Left hindlimb (tissue), 1 donor: ENCODE measurements at regions not wholly inside any gene's neighbourhood (a gene's known extent, or its start where the extent isn't known, plus 50 kb on each side); places are given as distances from the start of the nearest gene placed in this dataset.
"Not testable (repeated sequence)": the region's sequence is repeated elsewhere in the genome, so short reads cannot be mapped to it uniquely, and the experiment has no call there.

Experiments used
- DNase-seq: peaks from one replicate; pipeline ENCODE4 v3.0.0-alpha.2; 2018

GRCh38 chr10:63795094-63795860, 274.1 kb downstream of the REEP3 start:
- no peak for DNase-seq

- peak; percentile 81 for DNase-seq
These were observed 277.6 kb downstream of the REEP3 start for GRCh38 chr10:63798599-63799498.

DNA sequence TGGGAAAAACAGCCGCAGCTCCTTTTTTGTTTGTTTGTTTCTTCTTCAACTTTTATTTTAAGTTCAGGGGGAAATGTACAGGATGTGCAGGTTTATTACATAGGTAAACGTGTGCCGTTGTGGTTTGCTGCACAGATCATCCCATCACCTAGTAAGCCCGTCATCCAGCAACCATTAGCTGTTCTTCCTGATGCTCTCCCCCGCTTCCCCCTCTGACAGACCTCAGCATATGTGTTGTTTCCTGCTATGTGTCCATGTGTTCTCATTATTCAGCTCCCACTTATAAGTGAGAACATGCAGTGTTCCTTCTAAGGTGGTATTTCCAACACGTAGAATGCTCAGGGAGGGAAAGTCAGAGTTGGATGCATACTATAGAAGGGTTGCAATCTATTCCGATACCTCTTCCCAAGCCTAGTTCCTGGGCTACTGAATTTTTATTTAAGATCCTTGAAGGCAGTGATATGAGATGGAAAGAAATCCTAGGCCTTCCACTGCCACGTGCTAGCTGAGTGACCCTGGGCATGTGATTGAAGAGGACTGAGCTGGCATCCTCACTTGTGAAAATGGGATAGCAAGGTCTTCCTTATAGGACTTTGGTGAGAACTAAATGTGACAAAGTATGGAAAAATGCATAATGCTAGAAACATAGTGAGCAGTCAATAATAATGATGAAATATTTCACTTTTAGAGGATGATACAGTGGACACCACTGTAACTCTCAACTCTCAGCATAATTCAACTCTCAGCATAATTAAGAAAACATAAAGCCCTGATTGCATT, 278.5 kb downstream of the REEP3 start:
- DNase-seq: no peak

DNA sequence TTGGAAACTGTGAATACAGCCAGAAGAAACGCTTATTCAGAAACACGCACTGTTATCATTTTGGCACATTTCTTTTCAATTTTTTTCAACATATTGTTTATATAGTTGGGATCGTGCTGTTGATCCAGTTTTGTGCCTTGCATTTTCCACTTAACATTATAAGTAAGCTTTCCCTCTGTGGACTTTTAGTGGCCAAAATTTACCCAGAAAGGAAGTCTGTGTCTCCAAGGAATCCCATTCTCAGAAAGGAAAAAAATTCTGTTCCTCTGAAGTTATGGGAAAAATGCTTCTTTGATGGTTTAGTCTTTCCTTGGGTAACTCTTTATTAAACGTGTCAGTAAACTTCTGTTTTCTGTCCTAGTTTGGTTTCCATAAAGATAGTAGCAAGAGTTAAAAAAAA, 280.0 kb downstream of the REEP3 start:
- no peak for DNase-seq

DNA sequence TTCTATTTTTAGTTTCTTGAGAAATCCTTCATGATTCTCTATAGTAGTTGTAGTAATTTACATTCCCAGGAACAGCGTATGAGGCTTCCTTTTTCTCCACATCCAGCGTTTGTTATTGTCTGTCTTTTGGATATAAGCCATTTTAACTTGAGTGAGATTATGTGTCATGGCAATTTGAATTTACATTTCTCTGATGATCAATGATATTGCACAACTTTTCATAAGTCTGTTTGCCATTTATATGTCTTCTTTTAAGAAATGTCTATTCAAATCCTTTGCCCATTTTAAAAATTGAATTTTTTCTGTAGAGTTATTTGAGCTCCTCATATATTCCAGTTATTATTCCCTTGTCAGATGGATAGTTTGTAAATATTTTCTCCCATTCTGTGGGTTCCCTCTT, 285.1 kb downstream of the REEP3 start:
- no peak for DNase-seq

DNA sequence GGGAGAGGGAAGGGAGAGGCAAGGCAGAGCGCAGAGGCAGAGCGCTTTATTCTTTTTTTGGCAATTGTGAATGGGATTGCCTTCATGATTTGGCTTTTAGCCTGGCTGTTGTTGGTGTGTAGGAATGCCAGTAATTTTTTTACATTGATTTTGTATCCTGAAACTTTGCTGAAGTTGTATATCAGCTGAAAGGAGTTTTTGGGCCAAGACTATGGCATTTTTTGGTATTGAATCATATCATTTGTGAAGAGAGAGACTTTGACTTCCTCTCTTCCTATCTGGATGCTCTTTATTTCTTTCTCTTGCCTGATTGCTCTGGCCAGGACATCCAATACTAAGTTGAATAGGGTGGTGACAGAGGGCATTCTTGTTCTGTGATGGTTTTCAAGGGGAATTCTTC, 291.3 kb downstream of the REEP3 start:
- DNase-seq: no peak

GRCh38 chr10:63819753-63820329, 298.6 kb downstream of the REEP3 start:
- DNase-seq: peak; percentile 73

DNA sequence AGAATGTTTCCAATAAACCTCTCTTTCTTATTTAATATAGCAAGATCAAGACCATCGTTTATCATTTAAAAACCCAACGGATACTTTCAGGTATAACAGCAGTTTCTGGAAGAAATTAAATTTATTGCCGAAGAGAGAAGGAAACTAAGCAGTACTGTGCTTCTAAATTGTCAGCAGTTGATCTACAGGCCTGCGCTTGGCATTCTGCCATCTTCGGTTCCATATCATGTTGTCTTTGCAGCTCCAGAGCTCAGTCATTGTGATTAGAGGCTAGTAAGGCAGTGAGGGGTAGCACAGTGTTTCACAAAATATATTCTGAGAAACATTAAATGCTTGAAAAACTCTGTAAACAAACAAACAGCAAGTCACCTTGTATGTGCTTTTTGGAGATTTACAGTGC, 301.3 kb downstream of the REEP3 start:
- no peak for DNase-seq

DNA sequence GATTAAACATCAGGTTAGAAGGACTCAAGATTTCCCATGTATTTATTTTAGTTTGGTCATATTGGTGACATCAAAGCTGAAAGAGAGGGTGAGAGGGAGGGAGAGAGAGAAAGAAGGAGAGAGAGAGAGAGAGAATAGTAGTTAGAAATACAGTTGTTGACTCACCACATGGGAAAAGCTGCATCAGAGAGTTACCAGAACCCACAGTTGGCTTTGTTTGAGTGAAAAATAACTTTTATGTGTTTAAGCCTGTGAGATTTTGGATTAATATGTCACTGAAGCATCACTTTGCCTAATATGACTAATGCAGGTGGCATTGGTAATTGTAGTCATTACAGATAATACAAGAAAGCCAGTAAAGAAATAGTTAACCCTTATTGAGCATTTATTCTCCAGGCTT, 303.9 kb downstream of the REEP3 start:
- DNase-seq: no peak

DNA sequence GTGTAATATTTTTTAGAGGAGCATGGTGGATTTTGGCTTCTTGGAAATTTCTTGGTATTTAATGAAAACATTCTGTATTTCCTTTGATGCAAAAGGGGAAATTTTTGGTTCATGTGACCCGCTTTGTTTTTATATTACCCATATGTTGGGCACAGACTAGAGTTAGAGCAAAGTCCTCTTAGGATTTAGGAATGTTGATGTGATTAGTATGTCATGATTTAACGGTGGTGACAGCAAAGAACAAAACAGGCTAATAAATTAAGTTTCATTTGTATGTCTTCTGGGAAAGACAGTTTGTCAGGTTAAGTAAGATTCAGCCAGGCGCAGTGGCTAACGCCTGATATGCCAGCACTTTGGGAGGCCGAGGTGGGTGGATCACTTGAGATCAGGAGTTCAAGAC, 304.6 kb downstream of the REEP3 start:
- DNase-seq: no peak

GRCh38 chr10:63827018-63827417, 305.8 kb downstream of the REEP3 start:
- DNase-seq: not testable (repeated sequence)

GRCh38 chr10:63829020-63829419, 307.8 kb downstream of the REEP3 start:
- no peak for DNase-seq

GRCh38 chr10:63829573-63830149, 308.5 kb downstream of the REEP3 start:
- DNase-seq: no peak

- DNase-seq: no peak
These were observed 311.5 kb downstream of the REEP3 start for GRCh38 chr10:63832686-63833085.

DNA sequence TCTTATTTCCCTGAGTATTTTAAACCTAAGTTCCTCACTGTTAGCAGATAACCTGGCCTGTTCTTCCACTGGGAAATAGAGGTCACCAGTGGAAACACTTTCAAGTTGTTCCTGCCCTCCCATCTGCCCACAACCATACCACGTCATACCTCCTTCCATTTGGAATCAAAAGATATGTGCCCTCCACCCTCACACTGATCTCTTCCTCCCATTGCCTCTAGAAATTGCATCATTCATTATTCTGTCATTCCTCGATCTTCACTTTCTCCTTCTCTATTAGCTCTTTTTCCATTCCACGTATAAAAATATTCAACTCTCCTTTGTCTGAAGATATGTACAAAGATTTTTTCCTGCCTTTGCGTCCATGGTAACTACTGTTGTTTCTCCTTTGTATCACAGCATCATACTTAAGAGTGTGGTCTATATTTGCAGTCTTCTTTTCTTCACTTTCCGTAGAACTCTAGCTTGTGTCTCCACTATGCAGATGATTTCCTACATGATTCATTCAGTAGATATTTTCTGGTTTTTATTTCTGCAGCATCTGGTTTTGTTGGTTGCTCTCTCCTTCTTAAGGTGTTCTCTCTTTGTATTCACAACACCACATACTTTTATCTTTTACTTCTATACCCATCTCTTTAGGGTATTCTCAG, 312.3 kb downstream of the REEP3 start:
- DNase-seq: no peak

GRCh38 chr10:63836666-63837442, 315.7 kb downstream of the REEP3 start:
- DNase-seq: no peak

DNA sequence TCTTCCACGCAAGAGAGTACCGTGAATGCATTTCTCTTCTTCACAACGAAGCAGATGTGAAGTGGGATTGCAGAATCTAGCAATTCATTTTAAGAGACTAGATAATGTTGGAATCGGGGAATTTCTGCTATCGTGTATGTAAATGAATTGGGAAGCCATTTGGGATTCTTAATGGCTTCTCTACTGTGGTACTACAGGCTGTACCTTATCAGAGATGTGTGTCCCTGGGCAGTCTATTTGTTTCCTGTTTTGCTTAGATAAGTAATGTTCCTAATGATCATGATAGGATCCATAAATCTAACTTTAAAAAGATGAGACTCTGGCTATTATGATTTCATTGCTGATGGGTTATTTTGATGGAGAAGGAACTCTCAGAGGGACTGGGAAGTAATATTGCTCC, 320.6 kb downstream of the REEP3 start:
- no peak for DNase-seq

DNA sequence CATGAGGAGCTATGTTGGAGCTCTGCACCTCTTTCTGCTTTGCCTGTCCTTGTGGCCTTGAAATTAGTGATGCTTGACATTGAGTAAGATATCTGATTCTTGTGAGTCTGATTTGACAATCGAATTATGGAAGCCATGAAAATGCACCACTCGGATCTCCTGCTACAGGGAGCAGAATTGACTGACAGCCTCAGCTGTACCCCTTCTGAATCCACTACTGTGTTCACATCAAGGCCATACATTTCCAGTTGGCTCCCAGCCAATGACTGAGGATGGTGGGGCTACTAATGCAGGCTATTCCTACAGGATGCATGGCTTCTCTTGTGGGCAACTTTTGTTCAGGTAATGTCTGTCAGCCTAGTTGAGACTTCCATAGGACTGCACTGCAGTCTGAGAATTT, 321.9 kb downstream of the REEP3 start:
- no peak for DNase-seq

DNA sequence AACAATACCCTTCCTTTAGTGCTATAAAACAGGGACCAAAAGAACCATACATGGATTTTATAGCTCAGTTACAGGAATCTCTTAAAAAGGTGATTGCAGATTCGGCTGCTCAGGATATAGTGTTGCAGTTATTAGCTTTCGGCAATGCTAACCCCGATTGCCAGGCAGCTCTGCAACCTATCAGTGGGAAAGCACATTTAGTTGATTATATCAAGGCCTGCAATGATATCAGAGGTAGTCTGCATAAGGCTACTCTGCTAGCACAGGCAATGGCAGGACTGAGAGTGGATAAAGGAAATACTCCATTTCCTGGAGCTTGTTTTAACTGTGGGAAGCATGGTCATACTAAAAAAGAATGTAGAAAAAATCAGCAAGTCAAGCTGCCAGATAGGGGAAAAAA, 327.7 kb downstream of the REEP3 start:
- not testable (repeated sequence) for DNase-seq

DNA sequence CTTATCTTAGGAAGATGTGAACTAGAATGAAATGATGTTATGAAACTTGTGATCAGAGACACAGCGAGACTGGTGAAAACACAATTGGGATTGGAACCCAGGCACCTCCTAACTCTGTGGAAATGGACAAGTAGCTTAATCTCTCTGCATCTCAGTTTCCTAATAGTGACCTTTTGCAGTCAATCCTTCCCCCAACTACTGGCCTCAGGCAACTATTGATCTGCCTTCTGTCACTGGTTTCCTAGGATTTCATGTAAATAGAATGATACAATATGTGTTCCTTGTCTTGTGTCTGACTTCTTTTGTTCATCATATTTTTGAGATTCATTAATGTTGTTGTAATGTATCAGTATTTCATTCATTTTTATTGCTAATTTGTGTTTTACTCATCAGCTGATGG, 341.7 kb downstream of the REEP3 start:
- no peak for DNase-seq

GRCh38 chr10:63865210-63865609, 344.0 kb downstream of the REEP3 start:
- DNase-seq: no peak
